Thoracic aorta (tissue), 2 donors: ENCODE measurements at regions not wholly inside any gene's neighbourhood (a gene's known extent, or its start where the extent isn't known, plus 50 kb on each side); places are given as distances from the start of the nearest gene placed in this dataset.

Source experiments
- ATAC-seq: fragments of 150-250 bp; one replicate; pipeline ENCODE4 v1.8.0; 2017; ENCODE audit warnings: low read depth; ENCODE audit not compliant: insufficient number of reproducible peaks, low FRiP score
- DNase-seq: peaks from one replicate; pipeline ENCODE4 v3.0.0-alpha.2; 2020; ENCODE audit warnings: low spot score
- H3K27ac ChIP-seq, 2 donors: fragments of 200-600 bp; sonication (generic); 1 replicate in 1 of 2; 2 replicates in 1 of 2; pipeline ENCODE4 v1.5.1; 2016; ENCODE audit warnings: mild to moderate bottlenecking in 2 of 2, moderate library complexity in 2 of 2
- H3K27me3 ChIP-seq: fragments of 200-600 bp; sonication (generic); replicated peaks from 2 replicates; pipeline ENCODE4 v1.6.0; 2016; ENCODE audit warnings: mild to moderate bottlenecking; ENCODE audit not compliant: insufficient read depth
- H3K36me3 ChIP-seq: fragments of 200-600 bp; sonication (generic); one replicate; pipeline ENCODE4 v1.5.1; 2016
- H3K4me1 ChIP-seq, 2 donors: fragments of 200-600 bp; sonication (generic); 1 replicate in 1 of 2; 2 replicates in 1 of 2; pipeline versions ENCODE4 v1.5.1 to v1.6.0; 2016; ENCODE audit warnings: low read depth in 2 of 2, mild to moderate bottlenecking in 1 of 2; ENCODE audit not compliant: control insufficient read depth in 1 of 2
- H3K4me3 ChIP-seq: fragments of 200-600 bp; sonication (generic); 2 replicates; pipeline ENCODE4 v1.5.1; 2016; ENCODE audit warnings: mild to moderate bottlenecking
- H3K9me3 ChIP-seq: fragments of 200-600 bp; sonication (generic); 2 replicates; pipeline ENCODE4 v1.5.1; 2016
- CTCF ChIP-seq: fragments of 200-600 bp; sonication (generic); IDR thresholded peaks from one replicate; pipeline ENCODE4 v1.5.1; 2019; ENCODE audit warnings: antibody characterized with exemption

GRCh38 chr6:80636689-80637088 lies 530.2 kb downstream of the BCKDHB start:
- DNase-seq (no peak), ATAC-seq (no peak)
- Histone ChIP-seq H3K9me3 (no peaks in the 10 kb centered on the region), H3K4me3 (no peak overlapping the region), H3K4me1 (peaks cover 0 to 8% of the 10 kb centered on the region in 2 donors), H3K27ac (no peak overlapping the region), H3K27me3 (no peaks in the 10 kb centered on the region), H3K36me3 (no peaks in the 10 kb centered on the region)
- TF ChIP-seq CTCF = no peak

GRCh38 chr6:80633412-80633811 lies 526.9 kb downstream of the BCKDHB start:
- DNase-seq = no peak
- H3K36me3 ChIP-seq = no peaks in the 10 kb centered on the region
- H3K27me3 ChIP-seq = no peaks in the 10 kb centered on the region
- H3K9me3 ChIP-seq = no peaks in the 10 kb centered on the region
- ATAC-seq = no peak
- no peaks in the 10 kb centered on the region for H3K4me1 ChIP-seq
- no peak overlapping the region for H3K27ac ChIP-seq
- no peak for TF ChIP-seq CTCF
- H3K4me3 ChIP-seq = no peak overlapping the region

GRCh38 chr6:80625405-80625804 lies 518.9 kb downstream of the BCKDHB start:
- no peak overlapping the region for H3K4me3 ChIP-seq
- DNase-seq = no peak
- no peak overlapping the region for H3K27ac ChIP-seq
- no peaks in the 10 kb centered on the region for H3K36me3 ChIP-seq
- peaks cover 5 to 15% of the 10 kb centered on the region in 2 donors for H3K4me1 ChIP-seq
- H3K9me3 ChIP-seq = peaks cover 9% of the 10 kb centered on the region
- ATAC-seq = no peak
- H3K27me3 ChIP-seq = no peaks in the 10 kb centered on the region
- TF ChIP-seq CTCF = no peak

- Histone ChIP-seq H3K9me3 (peaks cover 9% of the 10 kb centered on the region), H3K27ac (peak overlapping the region in 1 of 2 donors; percentile 44), H3K4me3 (no peak overlapping the region), H3K27me3 (no peaks in the 10 kb centered on the region), H3K36me3 (no peaks in the 10 kb centered on the region), H3K4me1 (peaks cover 5 to 15% of the 10 kb centered on the region in 2 donors)
- DNase-seq (no peak), ATAC-seq (no peak)
- TF ChIP-seq CTCF = no peak
Observed at GRCh38 chr6:80623066-80623815, 516.8 kb downstream of the BCKDHB start.

- H3K27me3 ChIP-seq = no peaks in the 10 kb centered on the region
- DNase-seq = no peak
- ATAC-seq = no peak
Observed at GRCh38 chr6:80622641-80623040, 516.2 kb downstream of the BCKDHB start.

More at GRCh38 chr6:80622641-80623040, 516.2 kb downstream of the BCKDHB start:
- H3K9me3 ChIP-seq = peaks cover 9% of the 10 kb centered on the region
- TF ChIP-seq CTCF = no peak
- peaks cover 5 to 15% of the 10 kb centered on the region in 2 donors for H3K4me1 ChIP-seq
- H3K4me3 ChIP-seq = no peak overlapping the region
- H3K36me3 ChIP-seq = no peaks in the 10 kb centered on the region
- peak overlapping the region in 1 of 2 donors; percentile 44 for H3K27ac ChIP-seq
